Kidney (tissue), 13 donors: ENCODE measurements at regions not wholly inside any gene's neighbourhood (a gene's known extent, or its start where the extent isn't known, plus 50 kb on each side); places are given as distances from the start of the nearest gene placed in this dataset.

ENCODE experiments used
- DNase-seq, 5 donors: peaks; one replicate each; pipeline ENCODE4 v3.0.0-alpha.2; 2013 to 2020
- FAIRE-seq: peaks from 2 replicates; lab custom pipeline; 2012; peaks lifted over from hg19 to GRCh38; lab: Jason Lieb, UNC
- H3K27ac ChIP-seq, 2 donors: one replicate each; pipeline ENCODE4 v1.7.0; 2013; ENCODE audit warnings: low read depth in 2 of 2, low read length in 2 of 2, inconsistent platforms in 1 of 2
- H3K27me3 ChIP-seq: one replicate; pipeline ENCODE4 v1.7.1; 2013; ENCODE audit warnings: low read length, inconsistent platforms; ENCODE audit not compliant: control insufficient read depth, insufficient read depth
- H3K36me3 ChIP-seq, 3 donors: one replicate each; pipeline versions ENCODE4 v1.7.0 to v1.7.1; 2013; ENCODE audit warnings: low read length in 3 of 3, control low read depth in 1 of 3, inconsistent platforms in 1 of 3; ENCODE audit not compliant: insufficient read depth in 3 of 3, control insufficient read depth in 2 of 3
- H3K4me1 ChIP-seq, 3 donors: one replicate each; pipeline versions ENCODE4 v1.7.0 to v1.7.1; 2013; ENCODE audit warnings: low read length in 3 of 3, inconsistent platforms in 1 of 3, low read depth in 1 of 3; ENCODE audit not compliant: control insufficient read depth in 2 of 3, insufficient read depth in 2 of 3
- H3K4me3 ChIP-seq, 3 donors: one replicate each; pipeline versions ENCODE4 v1.7.0 to v1.8.1; 2013; ENCODE audit warnings: low read length in 3 of 3, control low read depth in 1 of 3, inconsistent platforms in 1 of 3
- H3K9ac ChIP-seq, 3 donors: one replicate each; pipeline versions ENCODE4 v1.7.0 to v1.7.1; 2013; ENCODE audit warnings: low read length in 3 of 3, control low read depth in 1 of 3, inconsistent platforms in 1 of 3
- H3K9me3 ChIP-seq, 3 donors: one replicate each; pipeline versions ENCODE4 v1.7.0 to v1.7.1; 2013; ENCODE audit warnings: low read length in 3 of 3, control low read depth in 1 of 3, inconsistent platforms in 1 of 3; ENCODE audit not compliant: control insufficient read depth in 2 of 3, insufficient read depth in 1 of 3
- intact Hi-C: fragments of 100-400 bp; cut with DNase I; formaldehyde crosslinking; loops from one replicate; pipeline ENCODE4 v1.11.1; 2022
- TF ChIP-seq, protein P1 (sequence below): IDR thresholded peaks from 3 replicates; pipeline ENCODE4 v1.5.1; 2012; ENCODE audit warnings: mild to moderate bottlenecking, moderate library complexity, borderline replicate concordance; ENCODE audit not compliant: insufficient read depth; ENCODE audit errors: extremely low read depth
- donor health status: control.
- donor health status: control.
- donor health status: control.
- donor health status: control.
- donor health status: control.
- donor health status: DM: yes; HTN: yes; CAD: no.
- donor health status: Normal renal cell carcinoma (clear cell type).

- DNase-seq (no peak), FAIRE-seq (no peak)
- Histone ChIP-seq H3K9ac (no peak overlapping the region), H3K36me3 (no peaks in the 10 kb centered on the region), H3K4me3 (no peak overlapping the region), H3K27ac (no peak overlapping the region), H3K9me3 (no peaks in the 10 kb centered on the region), H3K4me1 (no peaks in the 10 kb centered on the region), H3K27me3 (no peaks in the 10 kb centered on the region)
- TF ChIP-seq, protein P1, sequence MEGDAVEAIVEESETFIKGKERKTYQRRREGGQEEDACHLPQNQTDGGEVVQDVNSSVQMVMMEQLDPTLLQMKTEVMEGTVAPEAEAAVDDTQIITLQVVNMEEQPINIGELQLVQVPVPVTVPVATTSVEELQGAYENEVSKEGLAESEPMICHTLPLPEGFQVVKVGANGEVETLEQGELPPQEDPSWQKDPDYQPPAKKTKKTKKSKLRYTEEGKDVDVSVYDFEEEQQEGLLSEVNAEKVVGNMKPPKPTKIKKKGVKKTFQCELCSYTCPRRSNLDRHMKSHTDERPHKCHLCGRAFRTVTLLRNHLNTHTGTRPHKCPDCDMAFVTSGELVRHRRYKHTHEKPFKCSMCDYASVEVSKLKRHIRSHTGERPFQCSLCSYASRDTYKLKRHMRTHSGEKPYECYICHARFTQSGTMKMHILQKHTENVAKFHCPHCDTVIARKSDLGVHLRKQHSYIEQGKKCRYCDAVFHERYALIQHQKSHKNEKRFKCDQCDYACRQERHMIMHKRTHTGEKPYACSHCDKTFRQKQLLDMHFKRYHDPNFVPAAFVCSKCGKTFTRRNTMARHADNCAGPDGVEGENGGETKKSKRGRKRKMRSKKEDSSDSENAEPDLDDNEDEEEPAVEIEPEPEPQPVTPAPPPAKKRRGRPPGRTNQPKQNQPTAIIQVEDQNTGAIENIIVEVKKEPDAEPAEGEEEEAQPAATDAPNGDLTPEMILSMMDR = no peak
- intact Hi-C loops = no loop called here
These were observed 723.7 kb downstream of the SORCS1 start for GRCh38 chr10:106440767-106441166.

GRCh38 chr10:106440355-106440754 is 724.2 kb downstream of the SORCS1 start:
- Histone ChIP-seq H3K36me3 (no peaks in the 10 kb centered on the region), H3K4me1 (no peaks in the 10 kb centered on the region), H3K27me3 (no peaks in the 10 kb centered on the region), H3K27ac (no peak overlapping the region), H3K9me3 (no peaks in the 10 kb centered on the region), H3K9ac (no peak overlapping the region), H3K4me3 (no peak overlapping the region)
- FAIRE-seq (no peak), DNase-seq (peak in 2 of 5 donors; percentile 3 to 5)
- intact Hi-C loops = no loop called here
- TF ChIP-seq, protein P1 = no peak

DNA sequence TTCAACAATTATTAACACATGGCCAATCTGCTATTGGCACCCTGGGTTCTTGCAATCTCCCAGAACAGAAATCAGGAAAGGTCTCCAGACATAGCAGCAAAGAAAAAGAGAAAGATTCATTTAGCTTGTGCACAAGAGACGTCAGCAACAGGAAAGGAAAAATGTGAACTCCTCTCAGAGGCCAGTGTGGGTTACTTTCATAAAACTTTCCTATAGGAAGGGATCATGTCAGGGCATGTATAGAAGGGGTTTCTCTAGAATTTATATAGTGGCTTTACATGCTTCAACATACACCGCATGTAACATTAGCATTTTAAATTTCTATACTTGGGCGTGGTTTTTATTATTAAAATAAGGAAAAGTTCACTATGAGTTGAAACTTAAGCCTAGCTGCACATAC is 725.1 kb downstream of the SORCS1 start:
- H3K4me1 ChIP-seq = no peaks in the 10 kb centered on the region
- H3K27me3 ChIP-seq = no peaks in the 10 kb centered on the region
- TF ChIP-seq, protein P1 = no peak
- intact Hi-C loops = no loop called here
- DNase-seq = no peak
- H3K9ac ChIP-seq = no peak overlapping the region
- no peak for FAIRE-seq
- H3K9me3 ChIP-seq = no peaks in the 10 kb centered on the region
- H3K36me3 ChIP-seq = no peaks in the 10 kb centered on the region
- no peak overlapping the region for H3K27ac ChIP-seq
- no peak overlapping the region for H3K4me3 ChIP-seq

DNA sequence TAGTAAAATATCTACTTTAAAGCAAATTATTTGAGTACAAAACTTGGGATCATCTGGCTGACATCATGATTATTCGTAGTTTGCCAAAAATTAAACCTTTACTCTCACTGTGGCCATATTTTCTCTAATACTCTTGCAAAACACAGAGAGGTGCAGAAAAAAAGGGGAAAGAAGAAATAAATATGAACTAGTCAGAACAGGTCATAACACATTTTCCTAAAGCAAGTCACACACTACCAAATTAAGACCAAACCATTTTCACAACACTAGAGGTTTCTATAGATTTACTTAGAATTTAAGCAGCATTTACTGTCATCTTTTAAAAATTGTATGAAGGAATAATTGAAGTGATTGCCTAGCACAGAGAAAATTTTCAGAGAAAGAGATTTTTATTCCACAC is 726.1 kb downstream of the SORCS1 start:
- no peaks in the 10 kb centered on the region for H3K9me3 ChIP-seq
- TF ChIP-seq, protein P1 = no peak
- no peak overlapping the region for H3K9ac ChIP-seq
- DNase-seq (no peak), FAIRE-seq (no peak)
- no peaks in the 10 kb centered on the region for H3K4me1 ChIP-seq
- H3K4me3 ChIP-seq = no peak overlapping the region
- no peaks in the 10 kb centered on the region for H3K36me3 ChIP-seq
- H3K27ac ChIP-seq = no peak overlapping the region
- intact Hi-C loops = no loop called here
- H3K27me3 ChIP-seq = no peaks in the 10 kb centered on the region
